Type B pancreatic cell (in vitro differentiated cells): ENCODE measurements at regions not wholly inside any gene's neighbourhood (a gene's known extent, or its start where the extent isn't known, plus 50 kb on each side); places are given as distances from the start of the nearest gene placed in this dataset.

Experiments used
- DNase-seq: peaks from one replicate; pipeline ENCODE4 v3.0.0; 2021; ENCODE audit warnings: mixed read lengths; ENCODE audit not compliant: unreplicated experiment; ENCODE audit errors: extremely low spot score
- H3K27ac Mint-ChIP-seq: 2 replicates; pipeline ENCODE4 v1.8.0; 2021; ENCODE audit warnings: mild to moderate bottlenecking, mixed read lengths
- H3K27me3 Mint-ChIP-seq: 2 replicates; pipeline ENCODE4 v1.8.0; 2021; ENCODE audit warnings: mixed read lengths
- H3K36me3 Mint-ChIP-seq: 2 replicates; pipeline ENCODE4 v1.8.0; 2021; ENCODE audit warnings: mixed read lengths
- H3K4me1 Mint-ChIP-seq: one replicate; pipeline ENCODE4 v1.8.0; 2021; ENCODE audit warnings: mixed read lengths; ENCODE audit not compliant: unreplicated experiment
- H3K4me3 Mint-ChIP-seq: 2 replicates; pipeline ENCODE4 v1.8.0; 2021; ENCODE audit warnings: mild to moderate bottlenecking, mixed read lengths
- H3K9me3 Mint-ChIP-seq: 2 replicates; pipeline ENCODE4 v1.8.0; 2021; ENCODE audit warnings: mixed read lengths
- TF ChIP-seq, protein P1 (sequence below): fragments of 200-600 bp; sonication (generic); conservative IDR thresholded peaks from 2 replicates; pipeline ENCODE4 v1.5.0; 2021; ENCODE audit warnings: antibody characterized with exemption, mild to moderate bottlenecking

DNA sequence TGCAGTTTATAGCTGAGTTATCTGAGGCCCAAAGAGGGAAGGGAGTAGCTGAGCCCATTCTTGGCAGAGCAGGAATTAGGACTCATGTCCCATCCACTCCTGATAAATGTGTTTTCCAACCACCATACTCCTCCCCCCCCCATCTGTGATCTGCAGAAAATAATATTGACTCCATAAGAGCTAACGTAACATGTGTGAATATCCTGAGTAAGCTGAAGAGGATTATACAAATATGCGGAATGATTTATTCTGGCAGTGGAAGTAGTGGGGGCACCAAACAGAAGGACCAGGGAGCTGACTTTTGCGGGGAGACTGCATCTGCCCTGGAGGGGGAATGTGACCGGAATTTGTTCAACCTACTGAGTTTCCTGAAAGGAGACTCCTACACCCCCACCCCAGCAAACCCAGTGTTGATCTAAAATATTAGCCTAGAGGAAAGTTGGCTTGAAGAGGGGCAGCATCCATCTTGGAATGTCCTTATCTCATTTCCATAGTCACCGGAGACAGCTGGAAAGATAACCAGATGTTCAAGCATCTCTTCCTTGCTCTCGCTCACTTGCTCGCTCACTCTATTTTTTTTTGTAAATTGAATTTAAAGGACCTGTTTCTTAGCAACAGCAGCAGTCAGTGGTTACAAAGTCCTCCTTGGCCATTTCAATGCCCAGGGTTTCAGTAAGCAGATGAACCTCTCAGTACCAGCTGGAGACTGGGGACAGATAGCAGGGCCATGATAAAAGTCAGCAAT, 114.7 kb downstream of the RPS24 start:
- Mint-ChIP-seq H3K27me3 (peaks cover 6% of the 10 kb centered on the region), H3K9me3 (no peaks in the 10 kb centered on the region)
- DNase-seq, result no peak

GRCh38 chr10:78148961-78149612, 115.4 kb downstream of the RPS24 start:
- no peak overlapping the region for H3K27ac Mint-ChIP-seq
- H3K4me1 Mint-ChIP-seq, result peaks cover 9% of the 10 kb centered on the region
- TF ChIP-seq, protein P1, sequence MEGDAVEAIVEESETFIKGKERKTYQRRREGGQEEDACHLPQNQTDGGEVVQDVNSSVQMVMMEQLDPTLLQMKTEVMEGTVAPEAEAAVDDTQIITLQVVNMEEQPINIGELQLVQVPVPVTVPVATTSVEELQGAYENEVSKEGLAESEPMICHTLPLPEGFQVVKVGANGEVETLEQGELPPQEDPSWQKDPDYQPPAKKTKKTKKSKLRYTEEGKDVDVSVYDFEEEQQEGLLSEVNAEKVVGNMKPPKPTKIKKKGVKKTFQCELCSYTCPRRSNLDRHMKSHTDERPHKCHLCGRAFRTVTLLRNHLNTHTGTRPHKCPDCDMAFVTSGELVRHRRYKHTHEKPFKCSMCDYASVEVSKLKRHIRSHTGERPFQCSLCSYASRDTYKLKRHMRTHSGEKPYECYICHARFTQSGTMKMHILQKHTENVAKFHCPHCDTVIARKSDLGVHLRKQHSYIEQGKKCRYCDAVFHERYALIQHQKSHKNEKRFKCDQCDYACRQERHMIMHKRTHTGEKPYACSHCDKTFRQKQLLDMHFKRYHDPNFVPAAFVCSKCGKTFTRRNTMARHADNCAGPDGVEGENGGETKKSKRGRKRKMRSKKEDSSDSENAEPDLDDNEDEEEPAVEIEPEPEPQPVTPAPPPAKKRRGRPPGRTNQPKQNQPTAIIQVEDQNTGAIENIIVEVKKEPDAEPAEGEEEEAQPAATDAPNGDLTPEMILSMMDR, result no peak
- peaks cover 3% of the 10 kb centered on the region for H3K27me3 Mint-ChIP-seq
- no peak for DNase-seq
- H3K9me3 Mint-ChIP-seq, result no peaks in the 10 kb centered on the region
- peak overlapping the region; percentile 5 for H3K4me3 Mint-ChIP-seq
- H3K36me3 Mint-ChIP-seq, result no peaks in the 10 kb centered on the region

More for the DNA sequence above, 114.7 kb downstream of the RPS24 start:
- peak overlapping the region; percentile 5 for H3K4me3 Mint-ChIP-seq
- peaks cover 9% of the 10 kb centered on the region for H3K4me1 Mint-ChIP-seq
- TF ChIP-seq, protein P1, result no peak
- no peak overlapping the region for H3K27ac Mint-ChIP-seq
- no peaks in the 10 kb centered on the region for H3K36me3 Mint-ChIP-seq

- Mint-ChIP-seq H3K9me3 (no peaks in the 10 kb centered on the region), H3K4me1 (peaks cover 9% of the 10 kb centered on the region), H3K4me3 (no peak overlapping the region), H3K27ac (no peak overlapping the region), H3K36me3 (no peaks in the 10 kb centered on the region), H3K27me3 (no peaks in the 10 kb centered on the region)
- TF ChIP-seq, protein P1, result no peak
- no peak for DNase-seq
These were observed 117.1 kb downstream of the RPS24 start for GRCh38 chr10:78150756-78151155.

DNA sequence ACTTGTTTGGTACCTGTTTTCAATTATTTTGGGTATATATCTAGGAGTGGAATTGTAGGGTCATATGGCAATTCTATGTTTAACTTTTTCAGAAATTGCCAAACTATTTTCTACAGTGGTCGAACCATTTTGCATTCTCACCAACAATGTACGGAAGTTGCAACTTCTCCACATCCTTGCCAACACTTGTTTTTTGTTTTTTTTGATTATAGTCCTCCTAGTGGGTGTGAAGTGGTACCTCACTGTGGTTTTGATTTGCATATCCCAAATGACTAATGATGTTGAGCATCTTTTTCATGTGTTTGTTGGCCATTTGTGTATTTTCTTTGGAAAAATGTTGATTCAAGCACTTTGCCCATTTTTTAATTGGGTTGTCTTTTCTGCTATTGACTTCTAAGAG, 122.1 kb downstream of the RPS24 start:
- H3K27me3 Mint-ChIP-seq, result peaks cover 4% of the 10 kb centered on the region
- H3K4me1 Mint-ChIP-seq, result no peaks in the 10 kb centered on the region
- DNase-seq, result no peak
- TF ChIP-seq, protein P1, result peak; percentile 60
- no peak overlapping the region for H3K4me3 Mint-ChIP-seq
- H3K9me3 Mint-ChIP-seq, result no peaks in the 10 kb centered on the region
- no peaks in the 10 kb centered on the region for H3K36me3 Mint-ChIP-seq
- no peak overlapping the region for H3K27ac Mint-ChIP-seq

- H3K27ac Mint-ChIP-seq, result no peak overlapping the region
- H3K4me3 Mint-ChIP-seq, result no peak overlapping the region
- peaks cover 4% of the 10 kb centered on the region for H3K27me3 Mint-ChIP-seq
- TF ChIP-seq, protein P1, result no peak
- H3K4me1 Mint-ChIP-seq, result peaks cover 5% of the 10 kb centered on the region
- no peaks in the 10 kb centered on the region for H3K9me3 Mint-ChIP-seq
- no peaks in the 10 kb centered on the region for H3K36me3 Mint-ChIP-seq
- DNase-seq, result no peak
These were observed 126.9 kb downstream of the RPS24 start for GRCh38 chr10:78160591-78160990.
